H1 (cell line): ENCODE measurements at regions not wholly inside any gene's neighbourhood (a gene's known extent, or its start where the extent isn't known, plus 50 kb on each side); places are given as distances from the start of the nearest gene placed in this dataset.

ENCODE experiments used
- MAX ChIP-seq: IDR thresholded peaks from 2 replicates; pipeline ENCODE4 v1.6.1; 2012; ENCODE audit warnings: inconsistent platforms
- POLR2A ChIP-seq, 2 experiments: IDR thresholded peaks; 1 replicate in 1 of 2; 2 replicates in 1 of 2; pipeline ENCODE4 v1.6.1; 2011; ENCODE audit warnings: low read depth in 2 of 2, low read length in 2 of 2, mild to moderate bottlenecking in 2 of 2; ENCODE audit errors: control extremely low read depth in 1 of 2

- TF ChIP-seq MAX (no peak), POLR2A (IDR thresholded peaks at IDR 0.05; ENCODE audit: control extremely low read depth in 1 of 2, low read depth in 2 of 2, low read length in 2 of 2) (no peak)
These were observed 148.8 kb upstream of the C1orf174 start (continued) for GRCh38 chr1:4048921-4049320.
